Fibroblast of pulmonary artery (primary cell): ENCODE measurements at regions not wholly inside any gene's neighbourhood (a gene's known extent, or its start where the extent isn't known, plus 50 kb on each side); places are given as distances from the start of the nearest gene placed in this dataset.
"Not testable (repeated sequence)": the region's sequence is repeated elsewhere in the genome, so short reads cannot be mapped to it uniquely, and the experiment has no call there.

ENCODE experiments used
- DNase-seq: peaks from one replicate; pipeline ENCODE4 v3.0.0-alpha.2; 2010; ENCODE audit warnings: low read depth
- H3K4me3 ChIP-seq: replicated peaks from 2 replicates; pipeline ENCODE4 v1.5.1; 2011; ENCODE audit warnings: low read depth, mild to moderate bottlenecking, control low read depth, low read length, moderate library complexity
- TF ChIP-seq, protein P1 (sequence below): IDR thresholded peaks from 2 replicates; pipeline ENCODE4 v1.5.1; 2011; ENCODE audit warnings: mild to moderate bottlenecking, control low read depth, low read length, inconsistent platforms; ENCODE audit errors: missing control alignments

DNA sequence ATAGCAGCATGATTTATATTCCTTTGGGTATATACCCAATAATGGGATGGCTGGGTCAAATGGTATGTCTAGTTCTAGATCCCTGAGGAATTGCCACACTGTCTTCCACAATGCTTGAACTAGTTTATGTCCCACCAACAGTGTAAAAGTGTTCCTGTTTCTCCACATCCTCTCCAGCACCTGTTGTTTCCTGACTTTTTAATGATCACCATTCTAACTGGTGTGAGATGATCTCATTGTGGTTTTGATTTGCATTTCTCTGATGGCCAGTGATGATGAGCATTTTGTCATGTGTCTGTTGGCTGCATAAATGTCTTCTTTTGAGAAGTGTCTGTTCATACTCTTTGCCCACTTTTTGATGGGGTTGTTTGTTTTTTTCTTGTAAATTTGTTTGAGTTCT, 54.0 kb upstream of the GPR89A start:
- H3K4me3 ChIP-seq, DNase-seq: not testable (repeated sequence)

DNA sequence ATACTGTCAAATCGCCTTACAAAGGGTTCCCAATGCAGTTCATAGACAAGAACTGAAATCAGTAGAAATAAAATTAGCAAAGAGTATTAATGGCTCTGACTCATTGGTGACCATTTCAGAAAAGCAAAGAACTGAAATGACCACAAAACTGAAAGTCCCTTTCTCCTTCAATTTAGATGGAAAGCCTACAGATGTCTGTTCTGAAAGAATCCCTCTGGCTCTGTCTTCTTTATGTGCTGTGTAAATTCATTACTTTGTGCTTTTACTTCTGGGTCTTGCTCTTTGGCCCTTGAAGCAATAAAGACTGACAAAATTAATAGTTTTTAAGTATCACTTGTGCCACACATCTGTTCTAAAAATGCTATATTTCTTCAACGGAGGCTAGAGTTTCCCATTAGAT, 62.7 kb upstream of the GPR89A start:
- H3K4me3 ChIP-seq, result no peak overlapping the region
- DNase-seq, result no peak
- TF ChIP-seq, protein P1, sequence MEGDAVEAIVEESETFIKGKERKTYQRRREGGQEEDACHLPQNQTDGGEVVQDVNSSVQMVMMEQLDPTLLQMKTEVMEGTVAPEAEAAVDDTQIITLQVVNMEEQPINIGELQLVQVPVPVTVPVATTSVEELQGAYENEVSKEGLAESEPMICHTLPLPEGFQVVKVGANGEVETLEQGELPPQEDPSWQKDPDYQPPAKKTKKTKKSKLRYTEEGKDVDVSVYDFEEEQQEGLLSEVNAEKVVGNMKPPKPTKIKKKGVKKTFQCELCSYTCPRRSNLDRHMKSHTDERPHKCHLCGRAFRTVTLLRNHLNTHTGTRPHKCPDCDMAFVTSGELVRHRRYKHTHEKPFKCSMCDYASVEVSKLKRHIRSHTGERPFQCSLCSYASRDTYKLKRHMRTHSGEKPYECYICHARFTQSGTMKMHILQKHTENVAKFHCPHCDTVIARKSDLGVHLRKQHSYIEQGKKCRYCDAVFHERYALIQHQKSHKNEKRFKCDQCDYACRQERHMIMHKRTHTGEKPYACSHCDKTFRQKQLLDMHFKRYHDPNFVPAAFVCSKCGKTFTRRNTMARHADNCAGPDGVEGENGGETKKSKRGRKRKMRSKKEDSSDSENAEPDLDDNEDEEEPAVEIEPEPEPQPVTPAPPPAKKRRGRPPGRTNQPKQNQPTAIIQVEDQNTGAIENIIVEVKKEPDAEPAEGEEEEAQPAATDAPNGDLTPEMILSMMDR, result no peak

DNA sequence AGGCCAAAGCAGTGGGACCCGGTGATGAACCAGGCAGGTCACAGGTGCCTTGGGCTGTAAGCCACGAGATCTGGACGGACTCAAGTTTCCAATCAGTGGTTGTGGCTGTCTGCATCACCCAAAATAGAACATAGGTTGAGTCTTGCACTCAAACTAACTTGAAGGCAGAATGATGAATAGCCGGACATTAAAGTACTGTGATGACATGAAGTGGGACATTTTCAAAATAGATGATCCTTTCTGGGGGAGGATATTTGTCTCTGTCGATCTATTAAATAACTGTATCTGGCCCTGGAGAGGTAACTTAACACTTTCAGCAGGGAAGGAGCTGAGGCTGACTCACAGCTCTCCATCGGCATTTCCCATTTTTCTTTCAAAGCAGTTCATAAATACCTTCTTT, 66.1 kb upstream of the GPR89A start:
- DNase-seq, H3K4me3 ChIP-seq: not testable (repeated sequence)

DNA sequence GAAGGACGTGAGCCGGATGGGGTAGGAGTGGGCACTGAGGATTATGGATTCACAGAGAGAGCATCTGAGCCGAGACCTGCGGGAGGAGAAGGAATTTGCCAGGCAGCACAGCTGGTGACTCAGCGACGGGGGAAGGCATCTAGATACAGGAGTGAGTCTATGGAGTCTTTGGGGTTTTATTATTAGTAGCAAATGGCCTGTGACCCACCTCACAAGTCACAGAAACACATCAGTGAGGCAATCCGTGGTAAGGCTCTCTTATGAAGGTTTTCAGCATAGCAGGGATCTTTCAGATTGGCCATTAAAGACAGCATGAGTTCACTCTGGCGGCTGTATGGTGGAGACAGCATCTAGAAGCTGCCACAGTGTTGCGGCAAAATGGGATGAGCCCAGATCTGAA, 66.5 kb upstream of the GPR89A start:
- H3K4me3 ChIP-seq, result not testable (repeated sequence)
- peak; percentile 29 for DNase-seq

DNA sequence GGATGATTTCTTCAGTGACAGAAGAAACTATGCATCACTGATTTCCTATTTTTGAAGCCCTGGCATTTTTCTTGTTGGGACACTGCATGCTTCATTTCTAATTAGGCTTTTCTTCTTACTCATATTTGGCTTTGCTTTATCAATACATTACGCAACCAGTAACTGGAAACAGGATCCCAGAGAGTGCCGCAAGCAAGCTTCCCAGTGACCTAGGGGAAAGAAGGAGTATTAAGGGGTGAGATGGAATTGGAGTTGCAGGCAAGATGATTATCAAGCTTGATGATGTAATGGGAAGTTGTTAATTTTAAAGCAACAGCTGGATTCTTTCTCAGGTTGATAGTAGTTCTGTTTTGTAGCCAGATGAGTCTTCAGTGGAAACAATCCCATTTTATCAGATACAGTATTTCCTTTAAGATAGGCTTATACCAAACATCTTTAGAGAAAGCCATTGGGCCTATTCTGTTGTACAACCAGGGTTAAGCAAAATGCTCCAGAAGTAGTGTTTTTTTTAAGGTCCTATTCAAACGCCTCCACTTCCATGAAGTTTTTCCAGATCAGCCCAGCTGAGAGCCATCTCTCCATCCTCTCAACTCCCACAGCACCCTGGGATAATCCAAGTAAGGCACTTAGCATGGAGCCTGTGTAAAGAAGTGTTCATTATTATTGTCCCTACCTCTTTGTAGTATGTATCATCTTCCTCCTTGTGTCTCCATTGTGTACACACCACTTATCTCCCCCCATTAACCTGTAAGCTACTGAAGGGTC, 69.5 kb upstream of the GPR89A start:
- DNase-seq, result peak; percentile 80

DNA sequence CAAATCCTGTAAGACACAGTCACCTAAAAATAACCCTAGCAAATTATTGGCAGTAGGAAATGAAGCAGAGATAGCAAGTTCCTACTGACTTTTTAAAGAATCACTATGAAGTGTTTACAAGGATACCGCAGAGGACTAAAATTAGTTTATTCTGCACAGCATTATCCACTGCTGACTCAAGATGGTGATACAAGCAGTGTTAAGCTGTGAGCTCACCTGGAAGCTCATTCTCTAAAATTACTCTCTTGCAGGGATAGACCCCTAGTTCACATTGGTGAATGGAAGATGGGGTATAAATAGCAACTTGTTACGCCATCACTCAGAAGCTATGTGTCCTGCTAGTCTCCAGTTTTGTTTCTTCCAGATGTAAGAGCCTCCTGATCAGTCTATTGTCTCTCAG, 70.8 kb upstream of the GPR89A start:
- H3K4me3 ChIP-seq, result not testable (repeated sequence)
- DNase-seq, result peak; percentile 47

More for the DNA sequence above, 69.5 kb upstream of the GPR89A start:
- not testable (repeated sequence) for H3K4me3 ChIP-seq

DNA sequence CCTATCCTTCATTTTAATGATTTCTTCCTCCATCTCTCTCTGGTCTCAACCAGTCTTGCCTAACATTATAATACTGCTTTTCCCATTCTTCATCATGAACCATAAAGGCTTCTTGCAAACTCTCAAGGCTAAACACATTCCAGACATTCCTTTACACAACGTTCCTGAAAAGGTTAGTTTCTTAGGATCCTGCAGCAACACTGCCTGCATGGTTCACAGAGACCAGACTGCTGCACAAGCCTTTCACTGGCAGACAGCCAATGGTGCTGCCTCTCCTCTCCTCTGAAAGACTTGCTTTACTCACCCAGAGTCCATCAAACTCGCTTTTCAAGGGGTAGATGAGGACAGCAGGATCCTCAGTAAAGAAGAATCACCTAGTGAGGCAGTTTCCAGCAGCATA, 72.3 kb upstream of the GPR89A start:
- H3K4me3 ChIP-seq, result not testable (repeated sequence)
- DNase-seq, result peak; percentile 58

DNA sequence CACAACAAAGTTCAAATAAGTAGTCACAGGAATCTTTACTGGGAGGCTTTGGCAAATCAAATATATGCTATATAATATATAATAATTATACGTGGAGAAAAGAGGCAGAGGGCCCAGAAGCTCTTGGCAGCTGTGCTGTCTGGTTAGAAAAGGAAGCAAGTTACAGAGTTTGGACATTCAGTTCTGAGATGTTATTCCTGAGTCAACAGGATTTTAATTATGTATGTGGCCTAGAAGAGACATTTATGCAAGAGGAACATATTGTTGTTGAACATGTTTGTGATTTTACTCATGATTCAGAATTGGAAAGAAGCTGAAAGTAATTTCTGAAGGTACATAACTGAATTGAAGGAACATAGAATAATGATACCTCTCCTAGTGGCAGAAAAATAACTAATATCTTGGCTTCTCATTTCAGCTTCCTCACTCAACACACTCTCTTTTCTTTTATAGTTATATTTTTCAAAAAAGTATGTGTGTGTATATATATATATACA, 79.7 kb upstream of the GPR89A start:
- not testable (repeated sequence) for DNase-seq, H3K4me3 ChIP-seq

DNA sequence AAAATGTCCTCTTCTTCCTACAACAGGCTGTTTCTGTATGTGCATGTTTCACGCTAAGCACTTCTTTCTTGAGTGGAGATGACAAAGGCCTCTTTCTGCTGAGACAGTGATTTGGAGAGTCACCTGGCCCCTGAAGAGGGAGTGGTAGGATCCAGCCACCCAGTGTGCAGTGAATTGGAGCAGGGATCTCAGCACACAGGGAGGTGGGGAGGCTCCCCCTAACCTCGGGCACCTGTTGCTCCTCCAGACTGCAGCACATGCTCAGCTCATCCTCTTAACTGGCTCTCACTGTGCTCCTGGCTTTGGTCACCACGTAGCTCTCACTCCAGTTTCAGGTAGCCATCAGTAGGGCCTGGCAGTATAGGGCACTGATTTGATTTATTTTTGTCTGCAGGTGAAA, 87.6 kb upstream of the GPR89A start:
- H3K4me3 ChIP-seq, DNase-seq: not testable (repeated sequence)

DNA sequence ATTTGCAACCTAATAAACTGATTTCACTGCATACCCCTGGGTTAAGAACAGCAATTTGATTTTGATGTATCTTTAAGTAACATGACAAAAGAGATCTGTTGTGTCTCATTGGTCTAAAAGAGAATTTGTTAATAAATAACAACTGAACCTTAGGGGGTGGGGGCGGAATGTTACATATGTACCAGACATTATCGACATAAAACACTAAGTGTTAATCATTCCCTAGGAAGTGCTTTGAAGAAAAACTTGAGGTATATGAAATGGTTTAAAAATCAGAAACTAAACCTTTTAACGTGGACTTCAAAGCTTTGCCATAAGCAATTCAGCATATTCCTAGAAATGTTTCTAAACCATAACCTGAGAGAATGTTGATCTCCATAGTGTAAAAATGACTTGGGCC, 88.5 kb upstream of the GPR89A start:
- H3K4me3 ChIP-seq, DNase-seq: not testable (repeated sequence)

DNA sequence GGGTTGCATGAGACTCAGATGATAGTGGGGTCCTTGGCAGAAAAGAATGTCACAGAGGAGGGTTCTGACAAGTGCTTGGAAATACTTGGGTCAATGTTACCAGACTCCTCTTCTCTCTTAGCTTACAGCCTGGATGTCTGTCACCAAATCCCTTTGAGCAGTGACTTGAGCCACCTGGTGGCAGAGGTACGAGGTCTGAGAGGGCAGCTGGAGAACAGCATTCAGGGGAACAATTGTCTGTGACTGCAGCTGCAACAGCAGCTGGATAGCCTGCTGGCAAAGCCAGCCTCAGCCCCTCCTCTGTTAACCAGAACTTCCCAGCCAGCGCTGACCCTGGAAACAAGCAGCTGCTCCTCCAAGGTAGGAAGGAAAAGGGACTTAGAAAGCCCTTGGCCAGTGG, 87.6 kb upstream of the NBPF20 start:
- not testable (repeated sequence) for H3K4me3 ChIP-seq, DNase-seq

DNA sequence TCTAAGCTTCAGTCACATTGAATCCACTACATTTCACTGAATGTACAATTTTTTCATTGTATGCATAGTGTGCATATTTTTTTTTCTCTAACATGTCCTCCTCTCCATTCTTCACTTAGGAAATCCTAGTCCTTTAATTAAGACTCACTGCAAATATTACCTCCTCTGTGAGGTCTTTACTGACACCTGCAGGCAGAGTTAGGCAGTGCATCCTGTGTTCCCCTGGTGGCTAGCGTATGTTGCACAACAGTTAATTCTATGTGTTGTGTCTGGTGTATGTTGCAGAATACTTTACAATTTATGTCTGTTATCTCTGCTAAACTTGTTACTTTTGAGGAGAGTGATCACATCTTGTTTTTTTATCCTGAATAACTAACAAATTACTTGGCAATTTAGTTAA, 82.7 kb upstream of the NBPF20 start:
- DNase-seq, H3K4me3 ChIP-seq: not testable (repeated sequence)

DNA sequence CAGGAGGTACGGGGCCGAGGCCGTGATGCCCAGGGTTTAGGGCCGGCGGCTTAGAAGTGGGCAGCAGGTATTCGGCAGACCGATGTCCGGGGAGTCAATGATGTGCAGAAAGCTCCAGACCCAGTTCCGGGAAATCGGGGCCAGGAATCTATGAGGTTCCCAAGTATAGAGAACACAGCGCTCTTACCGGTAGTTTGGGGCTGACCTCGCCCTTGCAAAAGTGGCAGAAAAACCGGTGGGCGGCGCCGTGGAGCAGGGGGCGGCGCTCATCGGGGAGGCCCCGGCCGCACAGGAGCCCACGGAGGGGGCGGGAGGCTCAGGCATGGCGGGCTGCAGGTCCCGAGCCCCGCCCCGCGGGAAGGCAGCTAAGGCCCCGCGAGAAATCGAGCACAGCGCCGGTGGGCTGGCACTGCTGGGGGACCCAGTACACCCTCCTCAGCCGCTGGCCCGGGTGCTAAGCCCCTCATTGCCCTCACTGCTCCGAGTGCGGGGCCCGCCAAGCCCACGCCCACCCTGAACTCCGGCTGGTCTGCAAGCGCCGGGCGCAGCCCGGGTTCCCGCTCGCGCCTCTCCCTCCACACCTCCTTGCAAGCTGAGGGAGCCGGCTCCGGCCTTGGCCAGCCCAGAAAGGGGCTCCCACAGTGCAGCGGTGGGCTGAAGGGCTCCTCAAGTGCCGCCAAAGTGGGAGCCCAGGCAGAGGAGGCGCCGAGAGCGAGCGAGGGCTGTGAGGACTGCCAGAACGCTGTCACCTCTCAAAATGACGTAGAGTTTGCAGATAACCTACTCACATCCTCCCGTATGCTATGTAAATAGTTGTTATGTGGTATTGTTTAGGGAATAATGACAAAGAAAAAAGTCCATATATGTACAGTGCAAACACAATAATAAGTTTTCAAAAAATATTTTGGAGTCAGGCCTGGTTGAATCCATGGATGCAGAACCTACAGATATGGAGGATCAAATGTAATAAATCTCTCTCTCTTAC, 80.6 kb upstream of the NBPF20 start:
- H3K4me3 ChIP-seq, DNase-seq: not testable (repeated sequence)

DNA sequence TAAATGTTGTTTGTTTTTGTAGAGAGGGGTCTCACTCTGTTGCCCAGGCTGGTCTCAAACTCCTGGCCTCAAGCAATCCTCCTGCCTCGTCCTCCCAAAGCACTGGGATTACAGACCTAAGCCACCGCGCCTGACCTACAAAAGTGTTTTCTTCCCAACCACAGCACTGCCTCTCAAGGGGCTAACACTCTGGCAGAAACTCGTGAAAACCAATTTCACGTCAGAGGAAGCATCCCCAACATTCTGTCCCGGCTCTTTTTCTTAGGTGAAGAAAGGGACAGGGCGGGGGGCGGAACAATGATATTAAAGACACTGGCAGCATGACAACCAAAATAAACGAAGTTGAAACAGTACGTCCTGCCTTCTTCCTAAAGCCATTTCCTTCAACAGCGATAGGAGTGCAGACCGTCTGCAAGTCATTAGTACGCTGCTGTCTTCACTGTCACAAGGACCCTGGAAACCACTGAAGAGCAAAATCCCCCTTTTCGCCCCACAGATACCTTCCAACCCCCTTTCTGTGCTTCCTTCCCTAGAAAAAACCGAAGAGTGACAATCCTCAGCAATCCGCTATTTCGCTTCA, 79.5 kb upstream of the NBPF20 start:
- DNase-seq, H3K4me3 ChIP-seq: not testable (repeated sequence)

DNA sequence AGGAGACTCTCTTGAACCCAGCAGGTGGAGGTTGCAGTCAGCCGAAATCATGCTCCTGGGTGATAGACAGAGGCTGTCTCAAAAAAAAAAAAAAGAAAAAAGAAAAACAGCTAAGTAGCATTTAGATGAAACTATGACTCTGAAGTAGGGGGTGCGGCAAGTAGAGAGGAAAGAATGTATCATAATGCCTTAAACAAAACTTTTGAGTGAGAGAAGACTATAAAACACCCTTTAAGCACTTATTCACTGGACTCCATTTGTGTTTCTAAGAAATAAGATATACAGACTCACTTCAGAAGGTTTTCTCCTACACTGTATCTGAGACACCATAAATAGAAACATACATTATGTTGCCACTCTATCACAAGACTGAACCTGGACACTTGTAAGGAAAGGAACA, 78.9 kb upstream of the NBPF20 start:
- not testable (repeated sequence) for DNase-seq

DNA sequence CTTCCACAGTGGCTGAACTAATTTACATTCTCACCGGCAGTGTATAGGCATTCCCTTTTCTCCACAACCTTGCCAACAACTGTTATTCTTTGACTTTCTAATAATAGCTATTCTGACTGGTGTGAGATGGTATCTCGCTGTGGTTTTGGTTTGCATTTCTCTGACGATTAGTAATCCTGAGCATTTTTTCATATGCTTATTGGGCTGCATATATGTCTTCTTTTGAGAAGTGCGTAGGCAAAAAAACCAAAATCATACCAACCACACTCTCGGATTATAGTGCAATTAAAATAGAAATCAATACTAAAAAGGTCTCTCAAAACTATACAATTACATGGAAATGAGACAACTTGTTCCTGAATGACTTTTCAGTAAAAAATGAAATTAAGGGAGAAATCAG, 74.8 kb upstream of the NBPF20 start:
- not testable (repeated sequence) for H3K4me3 ChIP-seq, DNase-seq

More for the DNA sequence above, 78.9 kb upstream of the NBPF20 start:
- H3K4me3 ChIP-seq, result not testable (repeated sequence)

DNA sequence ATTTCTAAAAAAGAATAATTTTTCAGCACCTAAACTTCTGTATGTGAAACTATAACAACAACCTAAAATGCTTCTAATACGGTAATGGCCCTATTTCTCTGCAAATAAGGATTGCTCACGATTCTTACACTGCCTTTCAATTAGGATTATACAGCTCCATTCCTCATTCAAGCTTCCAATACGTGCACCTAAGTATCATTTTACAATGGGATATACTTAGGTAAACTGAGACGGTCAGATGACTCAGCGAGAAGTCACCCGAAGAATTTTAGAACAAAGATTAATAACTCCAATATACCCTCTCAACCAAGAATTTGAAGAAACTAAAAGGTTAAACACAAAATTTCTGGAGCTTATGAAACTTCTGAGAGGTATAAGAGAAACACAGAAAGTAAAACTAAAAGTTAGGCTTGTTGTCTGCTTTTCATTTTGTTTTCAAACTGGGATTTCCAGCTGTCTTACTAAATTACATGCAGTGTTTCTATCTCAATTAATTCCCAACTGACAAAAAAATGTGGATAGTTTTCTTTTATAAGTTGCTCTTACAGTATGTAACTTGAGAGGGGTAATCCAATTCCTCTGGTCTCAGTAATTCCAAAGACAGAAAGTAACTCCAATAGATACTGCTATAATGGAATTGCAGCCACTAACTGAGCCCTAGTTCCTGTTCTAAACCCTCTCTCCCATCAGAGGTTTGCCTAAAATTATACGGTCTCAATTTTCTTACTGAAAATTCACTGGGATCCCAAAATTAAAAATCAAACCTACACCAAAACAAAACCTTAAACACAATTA, 69.9 kb upstream of the NBPF20 start:
- not testable (repeated sequence) for H3K4me3 ChIP-seq, DNase-seq
